Naive B cell (primary cell): ENCODE measurements at regions not wholly inside any gene's neighbourhood (a gene's known extent, or its start where the extent isn't known, plus 50 kb on each side); places are given as distances from the start of the nearest gene placed in this dataset.

Source experiments
- ATAC-seq, 2 donors: fragments of 150-1000 bp; cut with Tn5 transposase; 2 replicates each; pipeline ENCODE4 v1.10.0; 2021; ENCODE audit warnings: low read depth in 2 of 2, mild to moderate bottlenecking in 2 of 2, moderate library complexity in 2 of 2
- DNase-seq: peaks from one replicate; pipeline ENCODE4 v3.0.0; 2022
- H3K27ac Mint-ChIP-seq, 6 donors: one replicate each; pipeline ENCODE4 v1.8.0; 2020 to 2022; ENCODE audit warnings: mild to moderate bottlenecking in 6 of 6, mixed read lengths in 6 of 6, moderate library complexity in 5 of 6, inconsistent platforms in 2 of 6
- H3K27me3 Mint-ChIP-seq, 3 donors: one replicate each; pipeline ENCODE4 v1.8.0; 2021 to 2022; ENCODE audit warnings: mixed read lengths in 3 of 3, mild to moderate bottlenecking in 1 of 3
- H3K36me3 Mint-ChIP-seq, 2 donors: one replicate each; pipeline ENCODE4 v1.8.0; 2020 to 2022; ENCODE audit warnings: mixed read lengths in 2 of 2, inconsistent platforms in 1 of 2, mild to moderate bottlenecking in 1 of 2
- H3K4me1 Mint-ChIP-seq, 3 donors: one replicate each; pipeline ENCODE4 v1.8.0; 2020 to 2022; ENCODE audit warnings: mixed read lengths in 3 of 3, inconsistent platforms in 1 of 3, mild to moderate bottlenecking in 1 of 3, moderate library complexity in 1 of 3
- H3K4me3 Mint-ChIP-seq, 8 donors: one replicate each; pipeline ENCODE4 v1.8.0; 2020 to 2022; ENCODE audit warnings: mild to moderate bottlenecking in 8 of 8, mixed read lengths in 8 of 8, moderate library complexity in 8 of 8, inconsistent platforms in 2 of 8
- H3K9me3 Mint-ChIP-seq, 7 donors: one replicate each; pipeline ENCODE4 v1.8.0; 2020 to 2022; ENCODE audit warnings: mixed read lengths in 7 of 7, mild to moderate bottlenecking in 5 of 7, inconsistent platforms in 2 of 7, moderate library complexity in 1 of 7

GRCh38 chr13:27728271-27728670, 64.0 kb upstream of the GSX1 start:
- ATAC-seq (no peak), DNase-seq (no peak)
- Mint-ChIP-seq H3K27me3 (peaks cover 29 to 60% (median 35%) of the 10 kb centered on the region in 3 donors), H3K36me3 (no peaks in the 10 kb centered on the region), H3K4me3 (no peak overlapping the region), H3K4me1 (no peaks in the 10 kb centered on the region), H3K9me3 (peaks cover 0 to 3% (median 0%) of the 10 kb centered on the region in 7 donors), H3K27ac (no peak overlapping the region)

- DNase-seq: no peak
- Mint-ChIP-seq H3K27me3 (peaks cover 32 to 68% (median 35%) of the 10 kb centered on the region in 3 donors), H3K27ac (no peak overlapping the region), H3K4me3 (no peak overlapping the region), H3K4me1 (no peaks in the 10 kb centered on the region), H3K9me3 (peaks cover 0 to 9% (median 2%) of the 10 kb centered on the region in 7 donors), H3K36me3 (peaks cover 0 to 7% of the 10 kb centered on the region in 2 donors)
- ATAC-seq: no peak
Measured at GRCh38 chr13:27730191-27730590, 62.1 kb upstream of the GSX1 start.
